ENCODE measurements at regions not wholly inside any gene's neighbourhood (a gene's known extent, or its start where the extent isn't known, plus 50 kb on each side); places are given as distances from the start of the nearest gene placed in this dataset.

DNA sequence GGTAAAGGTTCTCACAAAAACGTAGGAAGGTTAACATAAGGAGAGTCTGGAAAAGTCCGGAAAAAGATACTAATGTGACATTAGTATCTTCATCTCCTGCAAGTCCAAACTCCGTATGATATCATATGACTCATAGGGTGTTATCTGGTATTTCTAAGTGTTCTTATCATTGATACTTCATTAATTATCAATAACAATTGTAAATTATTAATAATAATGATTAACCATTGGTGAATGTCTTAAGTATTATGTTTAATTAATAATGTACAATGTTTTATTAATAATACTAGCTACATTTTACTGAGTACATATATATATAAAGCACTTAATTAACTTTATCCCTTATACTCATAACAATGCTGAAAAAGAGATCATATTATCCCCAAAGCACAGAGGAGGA lies 402.4 kb downstream of the SEMA3D start:
- TF ChIP-seq, protein P1, sequence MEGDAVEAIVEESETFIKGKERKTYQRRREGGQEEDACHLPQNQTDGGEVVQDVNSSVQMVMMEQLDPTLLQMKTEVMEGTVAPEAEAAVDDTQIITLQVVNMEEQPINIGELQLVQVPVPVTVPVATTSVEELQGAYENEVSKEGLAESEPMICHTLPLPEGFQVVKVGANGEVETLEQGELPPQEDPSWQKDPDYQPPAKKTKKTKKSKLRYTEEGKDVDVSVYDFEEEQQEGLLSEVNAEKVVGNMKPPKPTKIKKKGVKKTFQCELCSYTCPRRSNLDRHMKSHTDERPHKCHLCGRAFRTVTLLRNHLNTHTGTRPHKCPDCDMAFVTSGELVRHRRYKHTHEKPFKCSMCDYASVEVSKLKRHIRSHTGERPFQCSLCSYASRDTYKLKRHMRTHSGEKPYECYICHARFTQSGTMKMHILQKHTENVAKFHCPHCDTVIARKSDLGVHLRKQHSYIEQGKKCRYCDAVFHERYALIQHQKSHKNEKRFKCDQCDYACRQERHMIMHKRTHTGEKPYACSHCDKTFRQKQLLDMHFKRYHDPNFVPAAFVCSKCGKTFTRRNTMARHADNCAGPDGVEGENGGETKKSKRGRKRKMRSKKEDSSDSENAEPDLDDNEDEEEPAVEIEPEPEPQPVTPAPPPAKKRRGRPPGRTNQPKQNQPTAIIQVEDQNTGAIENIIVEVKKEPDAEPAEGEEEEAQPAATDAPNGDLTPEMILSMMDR (IDR thresholded peaks at IDR 0.05): no peak

DNA sequence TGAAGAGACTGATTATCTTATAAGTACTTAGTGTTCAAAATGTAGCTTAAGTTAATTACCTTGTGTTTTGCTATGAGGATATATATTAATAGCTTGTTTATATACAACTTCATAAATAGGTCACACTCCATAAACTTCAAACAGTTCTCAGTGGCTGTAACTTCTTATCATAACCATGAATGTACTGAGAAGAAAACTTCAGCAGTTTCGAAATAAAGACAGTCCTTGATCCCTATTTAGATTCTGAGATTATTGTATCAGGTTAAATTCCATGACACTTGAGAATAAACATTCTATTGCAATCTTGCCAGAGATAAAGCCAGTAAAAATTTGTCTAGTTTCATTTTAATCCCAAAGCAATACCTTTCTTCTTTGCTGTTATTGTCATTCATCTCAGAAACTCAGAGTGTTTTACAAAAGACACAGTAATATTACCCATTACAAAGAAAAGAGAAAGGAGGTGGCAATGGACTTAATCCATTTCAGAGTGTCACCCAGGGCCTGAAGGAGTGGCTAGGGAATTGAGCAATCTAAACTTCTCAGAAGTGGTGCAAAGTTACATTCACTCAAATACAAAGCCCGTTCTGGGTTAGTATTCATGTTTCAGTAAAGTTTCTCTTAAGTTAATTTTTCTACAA lies 403.6 kb downstream of the SEMA3D start:
- TF ChIP-seq, protein P1 (IDR thresholded peaks at IDR 0.05): no peak

DNA sequence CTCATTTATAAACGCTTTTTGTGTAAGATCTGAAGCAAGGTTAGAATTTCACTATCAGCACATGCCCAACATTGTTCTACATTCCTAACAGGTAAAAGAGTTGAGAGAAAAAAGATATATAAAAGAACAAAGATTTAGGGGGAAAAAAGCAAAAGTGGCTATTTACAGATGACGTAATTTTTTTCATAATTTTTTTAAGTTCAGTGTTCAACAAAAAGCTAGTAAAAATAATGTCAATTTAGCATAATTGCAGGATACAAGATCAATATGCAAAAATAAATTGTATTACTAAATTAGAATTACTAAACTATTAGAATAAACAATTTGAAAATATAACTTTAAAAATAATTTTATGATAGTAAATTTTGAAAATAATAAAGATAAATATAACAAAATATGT lies 405.0 kb downstream of the SEMA3D start:
- TF ChIP-seq, protein P1 (IDR thresholded peaks at IDR 0.05): no peak

DNA sequence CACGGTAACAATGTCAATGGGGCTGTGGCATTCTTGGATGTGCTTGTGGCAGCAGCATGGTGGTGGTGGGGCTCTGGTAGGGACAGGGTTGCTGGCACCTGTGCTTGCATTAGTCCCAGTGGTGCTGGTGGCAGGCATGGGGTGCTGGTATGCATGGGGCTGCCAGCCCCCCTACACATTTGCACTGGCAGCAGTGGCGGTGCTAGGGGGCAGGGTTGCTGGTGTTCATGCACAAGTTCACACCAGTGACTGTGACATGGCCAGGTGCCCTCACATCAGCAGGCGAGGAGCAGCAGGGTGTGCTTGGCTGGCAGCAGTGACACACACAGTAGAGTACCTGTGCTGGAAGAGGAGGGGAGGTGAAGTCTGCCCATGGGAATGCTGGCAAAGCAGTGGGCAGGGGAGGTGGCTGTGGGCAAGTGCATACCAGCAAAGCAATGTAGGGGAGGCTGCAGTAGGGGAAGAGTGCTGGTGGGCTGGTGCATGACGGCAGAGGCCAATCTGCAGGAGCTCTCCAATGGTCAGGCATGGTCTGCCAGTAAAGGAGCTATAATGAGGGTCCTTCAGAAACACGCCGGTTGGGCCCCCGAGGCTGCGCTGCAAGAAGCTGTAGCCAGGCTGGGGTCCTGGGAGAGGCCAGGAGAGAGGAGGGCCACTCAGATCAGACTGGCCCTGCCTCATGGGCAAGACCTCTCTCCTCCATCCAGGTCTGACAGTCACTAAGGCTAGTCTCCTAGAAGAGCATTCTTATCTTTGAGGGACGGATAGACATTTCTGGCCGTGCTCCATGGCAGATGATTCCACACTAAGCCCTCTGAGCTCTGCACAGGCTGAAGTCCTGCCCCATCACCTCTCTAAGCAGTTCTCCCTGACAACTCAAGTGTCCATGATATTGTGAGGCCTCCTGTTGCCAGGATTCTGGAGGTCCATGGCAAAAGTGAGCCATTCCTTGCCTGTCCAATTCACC lies 406.4 kb downstream of the SEMA3D start:
- TF ChIP-seq, protein P1 (IDR thresholded peaks at IDR 0.05): no peak

DNA sequence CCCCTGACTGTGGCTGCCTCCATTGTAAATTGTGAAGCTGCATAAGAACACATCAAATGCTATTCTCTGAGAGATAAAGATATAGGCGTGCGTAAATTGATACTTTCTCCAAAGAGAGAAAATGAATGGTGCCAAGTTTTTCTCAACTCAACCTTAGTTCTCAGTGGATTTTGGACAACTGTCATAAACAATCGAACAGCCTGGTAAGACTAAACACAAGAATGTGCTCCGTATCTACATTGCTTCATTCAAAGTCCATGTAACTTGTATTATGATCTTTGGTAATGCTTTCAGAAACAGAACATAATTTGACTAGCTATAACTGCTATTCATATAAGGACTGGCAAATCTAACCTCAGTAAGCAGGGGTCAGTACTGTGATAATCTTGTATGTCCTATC lies 429.1 kb downstream of the SEMA3D start:
- TF ChIP-seq, protein P1 (IDR thresholded peaks at IDR 0.05): no peak

DNA sequence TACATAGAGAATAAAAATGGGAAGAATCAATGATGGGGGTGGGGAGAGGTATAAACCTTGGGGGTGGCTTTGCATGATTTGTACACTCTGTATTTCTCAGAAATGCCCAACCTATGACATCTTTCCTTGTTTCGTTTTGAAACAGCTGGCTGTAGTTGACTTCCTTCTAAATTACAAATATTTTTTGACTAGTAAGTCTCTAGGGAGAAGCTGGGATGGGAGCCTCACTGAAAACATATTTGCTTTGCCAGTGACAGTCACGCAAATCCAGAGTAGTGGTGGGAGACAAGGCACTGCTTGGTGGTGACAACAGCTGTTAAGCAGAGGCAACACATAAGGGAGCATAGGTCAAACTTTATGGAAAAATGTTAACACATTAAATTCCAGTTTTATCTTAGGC lies 440.5 kb downstream of the SEMA3D start:
- TF ChIP-seq, protein P1 (IDR thresholded peaks at IDR 0.05): no peak

DNA sequence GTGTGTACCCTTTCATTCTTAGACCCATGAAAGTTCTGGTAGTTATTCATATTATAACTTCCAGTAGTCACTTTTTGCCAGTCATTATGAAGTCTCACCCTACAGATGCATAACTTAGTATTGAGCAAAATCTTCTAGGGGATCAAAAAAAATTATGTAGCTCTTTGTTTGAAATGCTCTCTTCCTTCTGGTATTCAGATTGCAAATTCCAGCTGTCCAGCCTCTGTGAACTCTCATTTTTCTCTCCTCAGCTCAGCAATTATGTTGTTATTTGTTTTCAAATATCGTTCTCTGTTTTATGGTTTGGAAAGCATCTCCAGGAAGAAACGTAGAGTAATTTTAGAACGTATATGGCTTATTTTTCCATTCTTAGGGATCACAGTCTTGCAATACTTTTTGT lies 442.5 kb downstream of the SEMA3D start:
- TF ChIP-seq, protein P1 (IDR thresholded peaks at IDR 0.05): no peak
